KOPT-K1 (cell line): ENCODE measurements at regions not wholly inside any gene's neighbourhood (a gene's known extent, or its start where the extent isn't known, plus 50 kb on each side); places are given as distances from the start of the nearest gene placed in this dataset.

Source experiments
- H3K27ac ChIP-seq: fragments of 200-600 bp; sonication (generic); 2 replicates; pipeline ENCODE4 v1.5.1; 2016; ENCODE audit warnings: antibody characterized with exemption, mild to moderate bottlenecking, low read depth, low read length; ENCODE audit not compliant: poor library complexity, severe bottlenecking
- H3K36me3 ChIP-seq: fragments of 200-600 bp; sonication (generic); 2 replicates; pipeline ENCODE4 v1.5.1; 2017; ENCODE audit warnings: antibody characterized with exemption, mild to moderate bottlenecking, low read length, moderate library complexity; ENCODE audit not compliant: insufficient read depth
- H3K9me3 ChIP-seq: fragments of 200-600 bp; sonication (generic); 2 replicates; pipeline ENCODE4 v1.5.1; 2017; ENCODE audit warnings: antibody characterized with exemption, low read length, mild to moderate bottlenecking; ENCODE audit not compliant: insufficient read depth, poor library complexity, severe bottlenecking

- Histone ChIP-seq H3K27ac (no peak overlapping the region), H3K36me3 (no peaks in the 10 kb centered on the region), H3K9me3 (peaks cover 21% of the 10 kb centered on the region)
Measured at GRCh38 chr13:85461621-85462020, 337.6 kb downstream of the SLITRK6 start.

DNA sequence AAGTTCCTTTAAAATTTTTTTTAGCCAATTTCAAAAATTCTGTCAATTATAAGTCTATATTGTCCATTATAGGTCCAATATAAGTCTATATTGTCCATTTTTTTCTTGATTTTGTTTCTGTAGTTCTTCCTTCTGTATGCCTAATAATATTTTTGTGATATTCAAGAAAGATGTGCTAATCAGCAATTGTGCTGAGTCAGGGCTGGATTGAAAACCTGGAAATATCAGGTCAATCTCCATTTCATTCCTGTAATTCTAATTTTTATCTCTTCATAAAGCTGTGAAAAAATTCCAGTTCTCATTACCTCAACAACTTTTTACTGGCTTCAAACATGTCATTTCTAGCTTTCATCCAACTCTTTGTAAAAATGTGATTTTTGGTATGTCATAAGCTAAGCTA, 353.7 kb downstream of the SLITRK6 start:
- Histone ChIP-seq H3K27ac (no peak overlapping the region), H3K36me3 (no peaks in the 10 kb centered on the region), H3K9me3 (no peaks in the 10 kb centered on the region)

DNA sequence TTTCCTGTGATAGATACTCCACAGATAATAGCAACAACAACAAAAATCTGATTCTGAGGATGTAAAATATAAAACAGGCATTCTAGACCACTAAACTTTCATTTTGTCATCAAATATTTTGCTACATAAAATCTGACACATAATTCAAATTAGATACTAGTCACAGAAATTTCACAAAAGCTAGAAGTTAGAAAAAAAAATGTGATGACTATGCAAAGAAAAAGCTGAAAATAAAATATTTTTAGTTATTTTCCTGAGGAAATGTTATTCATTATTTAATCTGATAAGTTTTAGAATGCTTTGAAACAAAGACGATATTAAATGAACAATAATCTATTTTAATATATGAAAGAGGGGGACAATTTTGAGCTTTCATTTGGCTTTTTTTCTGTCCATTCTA, 357.2 kb downstream of the SLITRK6 start:
- no peaks in the 10 kb centered on the region for H3K36me3 ChIP-seq
- H3K9me3 ChIP-seq, result no peaks in the 10 kb centered on the region
- no peak overlapping the region for H3K27ac ChIP-seq

- Histone ChIP-seq H3K36me3 (no peaks in the 10 kb centered on the region), H3K9me3 (no peaks in the 10 kb centered on the region), H3K27ac (no peak overlapping the region)
Measured at GRCh38 chr13:85441364-85441763, 357.9 kb downstream of the SLITRK6 start.

GRCh38 chr13:85436029-85436428, 363.2 kb downstream of the SLITRK6 start:
- Histone ChIP-seq H3K9me3 (peaks cover 9% of the 10 kb centered on the region), H3K27ac (no peak overlapping the region), H3K36me3 (no peaks in the 10 kb centered on the region)

- H3K9me3 ChIP-seq, result peaks cover 16% of the 10 kb centered on the region
- no peak overlapping the region for H3K27ac ChIP-seq
- H3K36me3 ChIP-seq, result no peaks in the 10 kb centered on the region
Measured at GRCh38 chr13:85434927-85435326, 364.3 kb downstream of the SLITRK6 start.

DNA sequence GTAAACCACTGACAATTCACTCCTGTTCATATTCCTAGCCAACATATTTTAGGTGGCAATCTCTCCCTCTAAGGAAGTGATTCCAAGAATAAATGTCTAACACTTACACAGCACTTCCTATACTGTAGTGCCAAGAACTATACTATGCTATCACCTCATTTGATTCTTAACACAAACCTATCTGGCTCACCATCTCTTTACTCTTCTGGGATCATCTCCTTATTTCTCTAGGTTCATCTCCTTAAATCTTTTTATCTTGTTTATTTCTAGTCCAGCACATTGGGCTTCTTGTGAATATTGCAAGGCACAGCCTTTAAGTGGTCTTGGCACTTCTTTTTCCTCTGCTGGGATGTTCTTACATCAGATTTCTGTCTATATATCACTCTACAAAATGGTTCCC, 366.3 kb downstream of the SLITRK6 start:
- Histone ChIP-seq H3K36me3 (no peaks in the 10 kb centered on the region), H3K27ac (no peak overlapping the region), H3K9me3 (peaks cover 16% of the 10 kb centered on the region)

DNA sequence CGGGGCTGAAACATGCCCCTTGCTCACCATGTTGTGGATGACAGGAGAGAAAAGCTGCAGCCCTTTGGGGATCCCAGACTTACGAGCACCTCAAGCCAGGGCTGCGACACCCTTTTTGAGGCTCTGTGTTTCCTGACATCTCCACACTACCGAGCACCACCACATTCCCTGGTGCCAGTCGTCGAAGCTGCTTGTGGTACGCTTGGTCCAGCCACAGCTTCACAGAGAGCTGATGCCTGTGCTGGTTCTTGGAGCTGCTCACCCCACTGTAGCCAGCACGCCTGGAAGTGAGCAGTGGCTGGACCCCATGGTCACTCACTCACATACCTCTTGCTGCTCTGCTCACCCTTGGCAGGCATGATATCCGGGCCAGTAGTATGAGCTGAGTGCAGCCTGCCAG, 367.5 kb downstream of the SLITRK6 start:
- Histone ChIP-seq H3K36me3 (no peaks in the 10 kb centered on the region), H3K9me3 (peaks cover 16% of the 10 kb centered on the region), H3K27ac (no peak overlapping the region)

DNA sequence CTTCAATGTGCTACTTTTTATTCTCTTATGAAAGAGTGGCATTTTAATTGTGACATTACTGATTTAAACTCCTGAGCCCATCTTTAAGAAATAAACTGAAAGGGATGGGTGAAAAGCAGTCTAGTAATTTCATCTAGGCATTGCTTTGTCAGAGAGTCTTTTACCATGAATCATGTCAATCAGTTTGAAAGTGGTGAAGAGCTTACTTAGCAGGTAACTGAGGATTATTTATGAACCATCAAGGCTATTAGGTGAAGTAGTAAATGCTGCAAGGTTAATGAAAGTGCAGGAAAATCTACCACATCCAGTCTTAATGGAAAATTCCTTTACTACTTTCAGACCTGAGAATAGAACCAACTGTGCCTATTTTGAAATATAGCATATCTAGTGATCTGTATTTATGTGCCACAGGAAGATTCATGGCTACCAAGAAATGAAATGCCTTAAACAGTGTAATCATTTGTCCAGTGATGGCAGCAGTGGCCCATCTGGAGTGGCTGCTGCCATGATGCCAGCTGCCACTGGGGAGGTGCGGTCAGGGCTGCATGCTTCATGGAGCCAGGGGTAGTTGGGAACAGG, 368.9 kb downstream of the SLITRK6 start:
- Histone ChIP-seq H3K9me3 (peaks cover 16% of the 10 kb centered on the region), H3K36me3 (no peaks in the 10 kb centered on the region), H3K27ac (no peak overlapping the region)

DNA sequence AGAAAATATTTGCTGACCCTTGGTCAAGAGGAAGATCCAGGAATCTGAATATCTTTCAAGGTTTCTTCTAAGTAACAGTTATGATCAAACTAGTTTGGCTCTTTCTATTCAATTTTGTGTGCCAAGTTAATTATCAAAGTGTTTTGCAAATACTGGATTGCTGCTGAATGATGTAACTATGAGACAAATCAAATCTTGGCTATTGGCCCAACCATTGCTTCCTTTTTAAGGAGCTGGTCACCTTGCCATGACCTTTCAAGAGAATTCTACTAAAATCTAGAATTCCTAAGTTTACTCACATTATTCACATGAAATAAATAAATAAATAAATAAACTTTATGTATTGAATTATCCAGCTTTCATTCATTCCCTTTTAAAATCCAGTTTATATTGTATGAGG, 371.8 kb downstream of the SLITRK6 start:
- peaks cover 16% of the 10 kb centered on the region for H3K9me3 ChIP-seq
- no peak overlapping the region for H3K27ac ChIP-seq
- H3K36me3 ChIP-seq, result no peaks in the 10 kb centered on the region

- Histone ChIP-seq H3K27ac (no peak overlapping the region), H3K9me3 (no peaks in the 10 kb centered on the region)
Measured at GRCh38 chr13:85420136-85420535, 379.1 kb downstream of the SLITRK6 start.

DNA sequence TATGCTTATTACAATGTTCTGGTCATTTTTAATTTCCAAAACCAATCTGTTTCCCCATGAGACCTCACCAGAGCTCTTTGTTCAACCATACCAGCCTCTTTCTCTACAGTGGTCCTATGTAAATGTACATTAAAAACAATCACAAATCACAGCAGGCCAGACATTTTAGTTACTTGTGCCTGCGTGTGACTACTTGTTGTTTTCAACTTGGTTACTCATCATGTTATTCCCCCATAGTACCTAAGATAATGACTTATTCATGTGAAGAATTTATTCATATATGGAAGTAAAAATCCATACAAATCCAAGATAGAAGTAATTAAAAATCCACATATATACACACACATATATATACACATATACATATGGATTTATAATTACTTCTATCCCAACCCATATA, 379.6 kb downstream of the SLITRK6 start:
- Histone ChIP-seq H3K9me3 (no peaks in the 10 kb centered on the region), H3K27ac (no peak overlapping the region), H3K36me3 (no peaks in the 10 kb centered on the region)

More at GRCh38 chr13:85420136-85420535, 379.1 kb downstream of the SLITRK6 start:
- H3K36me3 ChIP-seq, result no peaks in the 10 kb centered on the region

DNA sequence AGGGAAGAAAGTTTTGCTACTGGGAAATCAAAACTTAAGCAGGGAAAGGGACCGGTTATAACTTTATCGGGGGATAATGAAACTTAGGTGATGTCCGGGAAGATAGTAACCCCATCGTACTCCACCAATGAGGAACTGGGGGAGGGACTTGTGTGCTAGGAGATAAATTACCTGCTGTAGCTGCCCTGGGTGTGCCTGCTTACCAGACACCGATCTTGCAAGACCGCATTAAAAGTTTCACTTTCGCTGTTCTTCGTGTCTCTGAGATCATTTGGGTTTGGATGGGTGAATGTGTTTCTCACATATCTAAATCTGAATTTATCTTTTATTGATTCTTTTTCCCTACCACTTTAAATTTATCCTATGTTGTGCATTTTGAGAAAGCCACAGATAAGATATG, 381.4 kb downstream of the SLITRK6 start:
- Histone ChIP-seq H3K27ac (no peak overlapping the region), H3K36me3 (no peaks in the 10 kb centered on the region)

GRCh38 chr13:85413664-85414063, 385.6 kb downstream of the SLITRK6 start:
- Histone ChIP-seq H3K36me3 (no peaks in the 10 kb centered on the region), H3K27ac (no peak overlapping the region), H3K9me3 (no peaks in the 10 kb centered on the region)

More for the DNA sequence above, 381.4 kb downstream of the SLITRK6 start:
- no peaks in the 10 kb centered on the region for H3K9me3 ChIP-seq

DNA sequence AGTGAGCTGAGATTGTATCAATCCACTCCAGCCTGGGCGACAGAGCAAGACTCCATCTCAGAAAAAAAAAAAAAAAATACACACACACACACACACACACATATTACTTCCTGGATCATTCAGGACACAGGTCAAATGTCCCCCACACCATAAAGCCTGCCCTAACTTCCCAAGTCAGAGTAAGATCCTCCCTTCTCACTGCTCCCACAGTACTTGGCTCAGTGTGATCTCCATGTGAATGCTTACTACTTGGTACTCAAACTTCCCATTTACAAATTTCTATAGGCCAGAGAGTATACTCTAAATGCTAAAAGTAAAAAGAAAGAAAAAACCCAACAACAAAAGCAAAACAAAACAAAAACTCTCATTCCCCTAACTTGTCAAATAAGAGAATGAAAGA, 386.8 kb downstream of the SLITRK6 start:
- H3K36me3 ChIP-seq, result no peaks in the 10 kb centered on the region
- no peaks in the 10 kb centered on the region for H3K9me3 ChIP-seq
- H3K27ac ChIP-seq, result no peak overlapping the region

- Histone ChIP-seq H3K9me3 (no peaks in the 10 kb centered on the region), H3K27ac (no peak overlapping the region), H3K36me3 (no peaks in the 10 kb centered on the region)
Measured at GRCh38 chr13:85411591-85411990, 387.6 kb downstream of the SLITRK6 start.
